Left ventricle myocardium inferior (tissue), 1 donor: ENCODE measurements at regions not wholly inside any gene's neighbourhood (a gene's known extent, or its start where the extent isn't known, plus 50 kb on each side); places are given as distances from the start of the nearest gene placed in this dataset.

Experiments
- DNase-seq: peaks from one replicate; pipeline ENCODE4 v3.0.0-alpha.2; 2020
- H3K27ac ChIP-seq: fragments of 200-600 bp; replicated peaks from 2 replicates; pipeline ENCODE4 v1.8.0; 2021
- H3K27me3 ChIP-seq: fragments of 200-600 bp; 2 replicates; pipeline ENCODE4 v1.8.0; 2021; ENCODE audit warnings: low read depth
- H3K36me3 ChIP-seq: fragments of 200-600 bp; 2 replicates; pipeline ENCODE4 v1.8.0; 2021
- H3K4me1 ChIP-seq: fragments of 200-600 bp; 2 replicates; pipeline ENCODE4 v1.8.0; 2021
- H3K4me3 ChIP-seq: fragments of 200-600 bp; 2 replicates; pipeline ENCODE4 v1.8.0; 2021; ENCODE audit warnings: mild to moderate bottlenecking, moderate library complexity
- H3K9me3 ChIP-seq: fragments of 200-600 bp; replicated peaks from 2 replicates; pipeline ENCODE4 v1.8.0; 2021
- CTCF ChIP-seq: fragments of 200-600 bp; IDR thresholded peaks from 2 replicates; pipeline ENCODE4 v1.8.0; 2021; ENCODE audit warnings: antibody characterized with exemption, mild to moderate bottlenecking, borderline replicate concordance
- intact Hi-C: fragments of 100-400 bp; cut with micrococcal nuclease; formaldehyde crosslinking; loops from one replicate; pipeline ENCODE4 v1.11.0; 2022
- donor health status: DM: no; HTN: yes; CAD: no; lungs with severe emphysema.

DNA sequence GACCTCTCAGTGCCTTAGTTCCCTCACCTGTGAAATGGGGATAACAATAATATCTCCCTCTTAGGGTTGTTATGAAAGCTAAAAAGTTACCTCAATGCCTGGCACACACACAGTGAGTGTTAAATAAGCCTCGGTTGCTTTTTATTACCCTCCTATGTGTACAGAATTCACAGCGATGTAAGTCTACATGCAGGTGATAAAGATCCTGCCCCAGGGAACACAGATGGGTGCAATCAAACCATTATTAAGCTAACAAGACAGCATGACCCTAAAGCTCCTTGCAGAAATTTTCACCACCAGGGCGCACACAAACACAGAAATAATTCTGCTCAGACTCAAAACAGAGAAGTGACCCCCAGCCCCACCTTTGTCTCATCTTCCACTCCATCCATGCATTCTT is 261.9 kb downstream of the SNX10 start:
- no peaks in the 10 kb centered on the region for H3K9me3 ChIP-seq
- H3K27me3 ChIP-seq = peaks cover 42% of the 10 kb centered on the region
- no peaks in the 10 kb centered on the region for H3K36me3 ChIP-seq
- intact Hi-C loops = no loop called here
- no peaks in the 10 kb centered on the region for H3K4me1 ChIP-seq
- no peak for DNase-seq
- no peak for TF ChIP-seq CTCF
- no peak overlapping the region for H3K27ac ChIP-seq
- H3K4me3 ChIP-seq = no peak overlapping the region

DNA sequence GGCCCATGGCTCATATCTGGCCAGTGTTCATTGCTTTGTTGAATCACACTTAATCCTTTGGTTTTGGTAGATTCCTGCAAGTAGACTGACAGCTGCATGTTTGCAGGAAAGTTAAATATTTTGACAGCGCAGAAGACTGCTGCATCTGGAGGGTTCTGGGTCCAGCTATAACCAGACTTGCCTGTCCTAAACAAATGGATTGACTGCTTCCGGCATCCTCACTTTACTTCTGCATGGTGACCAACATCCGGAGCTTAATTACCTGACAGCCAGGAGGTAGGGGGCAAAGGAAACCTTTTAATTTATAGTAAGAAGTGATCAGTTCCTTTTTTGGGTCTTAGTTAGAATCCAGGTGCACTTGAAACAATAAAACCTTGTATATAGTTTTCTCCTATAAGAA is 263.3 kb downstream of the SNX10 start:
- TF ChIP-seq CTCF = no peak
- H3K9me3 ChIP-seq = no peaks in the 10 kb centered on the region
- H3K27me3 ChIP-seq = peaks cover 30% of the 10 kb centered on the region
- intact Hi-C loops = no loop called here
- H3K27ac ChIP-seq = no peak overlapping the region
- no peak overlapping the region for H3K4me3 ChIP-seq
- no peaks in the 10 kb centered on the region for H3K4me1 ChIP-seq
- no peak for DNase-seq
- H3K36me3 ChIP-seq = no peaks in the 10 kb centered on the region

- Histone ChIP-seq H3K4me3 (no peak overlapping the region), H3K27ac (no peak overlapping the region), H3K9me3 (no peaks in the 10 kb centered on the region), H3K27me3 (peaks cover 23% of the 10 kb centered on the region), H3K4me1 (no peaks in the 10 kb centered on the region), H3K36me3 (no peaks in the 10 kb centered on the region)
- intact Hi-C loops = no loop called here
- DNase-seq = no peak
- TF ChIP-seq CTCF = no peak
Measured at GRCh38 chr7:26556061-26556881, 264.6 kb downstream of the SNX10 start.

- H3K27me3 ChIP-seq = peaks cover 33% of the 10 kb centered on the region
- no peak for DNase-seq
- H3K36me3 ChIP-seq = no peaks in the 10 kb centered on the region
- no peaks in the 10 kb centered on the region for H3K9me3 ChIP-seq
- no peak overlapping the region for H3K27ac ChIP-seq
- H3K4me3 ChIP-seq = no peak overlapping the region
- no peak for TF ChIP-seq CTCF
- intact Hi-C loops = no loop called here
- H3K4me1 ChIP-seq = no peaks in the 10 kb centered on the region
Measured at GRCh38 chr7:26560526-26561256, 269.0 kb downstream of the SNX10 start.

DNA sequence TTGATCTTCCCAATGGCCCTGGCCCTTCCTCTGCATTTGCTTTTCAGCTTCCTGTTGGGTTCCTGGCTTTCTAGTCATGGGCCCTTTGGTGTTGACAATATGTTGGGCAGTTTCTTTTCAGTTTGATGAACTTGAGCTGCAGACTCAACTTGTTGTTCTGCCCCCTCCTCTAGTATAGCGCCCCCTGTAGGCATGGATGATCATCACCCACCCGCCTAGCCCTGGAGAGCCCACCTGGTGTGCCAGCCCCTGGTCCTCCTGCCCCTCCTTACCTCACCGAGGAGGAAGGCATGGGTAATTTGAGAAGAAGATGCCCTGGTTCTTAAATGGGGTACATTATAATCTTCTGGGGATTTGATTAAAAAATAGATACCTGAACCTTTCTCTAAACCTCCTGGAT is 271.2 kb downstream of the SNX10 start:
- intact Hi-C loops = no loop called here
- Histone ChIP-seq H3K4me1 (no peaks in the 10 kb centered on the region), H3K4me3 (no peak overlapping the region), H3K27ac (no peak overlapping the region), H3K36me3 (no peaks in the 10 kb centered on the region), H3K27me3 (peaks cover 32% of the 10 kb centered on the region), H3K9me3 (no peaks in the 10 kb centered on the region)
- TF ChIP-seq CTCF = no peak
- no peak for DNase-seq
